Tibial nerve (tissue), 4 donors: ENCODE measurements at regions not wholly inside any gene's neighbourhood (a gene's known extent, or its start where the extent isn't known, plus 50 kb on each side); places are given as distances from the start of the nearest gene placed in this dataset.

Experiments used
- CTCF ChIP-seq, 5 experiments: fragments of 200-600 bp in 3 of 5; fragments of 450-650 bp in 2 of 5; sonication (generic) in 3 of 5; IDR thresholded peaks; one replicate each; pipeline ENCODE4 v1.5.1; 2016 to 2019; ENCODE audit warnings: antibody characterized with exemption in 5 of 5, mild to moderate bottlenecking in 3 of 5, moderate library complexity in 2 of 5
- EP300 ChIP-seq, 2 donors: sonication (generic); formaldehyde crosslinking; IDR thresholded peaks; one replicate each; pipeline ENCODE4 v1.6.1; 2017; ENCODE audit warnings: antibody characterized with exemption in 2 of 2, mild to moderate bottlenecking in 1 of 2
- POLR2A ChIP-seq, 2 donors: fragments of 450-650 bp; IDR thresholded peaks; one replicate each; pipeline ENCODE4 v1.6.1; 2017; ENCODE audit warnings: antibody characterized with exemption in 2 of 2, mild to moderate bottlenecking in 2 of 2, moderate library complexity in 2 of 2

- no peak for TF ChIP-seq POLR2A (IDR thresholded peaks at IDR 0.05)
- no peak for TF ChIP-seq CTCF (IDR thresholded peaks at IDR 0.05)
- no peak for TF ChIP-seq EP300 (IDR thresholded peaks at IDR 0.05)
Measured at GRCh38 chr11:119909077-119909476, 180.1 kb upstream of the NECTIN1 start.
